Esophagus mucosa (tissue), 1 donor: ENCODE measurements at regions not wholly inside any gene's neighbourhood (a gene's known extent, or its start where the extent isn't known, plus 50 kb on each side); places are given as distances from the start of the nearest gene placed in this dataset.

ENCODE experiments used
- ATAC-seq: fragments of 200-7000 bp; cut with Tn5 transposase; one replicate; pipeline ENCODE4 v1.9.1; 2020
- donor health status: DM: yes; HTN: yes; CAD: no.

- no peak for ATAC-seq
Measured at GRCh38 chr17:12596961-12597360, 68.7 kb upstream of the MYOCD start.

- ATAC-seq: no peak
Measured at GRCh38 chr17:12597895-12598294, 67.8 kb upstream of the MYOCD start.

GRCh38 chr17:12599186-12599920 lies 66.3 kb upstream of the MYOCD start:
- ATAC-seq: no peak

- ATAC-seq: no peak
Measured at GRCh38 chr17:12600349-12600748, 65.3 kb upstream of the MYOCD start.

- ATAC-seq: no peak
Measured at GRCh38 chr17:12603566-12603965, 62.1 kb upstream of the MYOCD start.

GRCh38 chr17:12605222-12605621 lies 60.5 kb upstream of the MYOCD start:
- no peak for ATAC-seq

- ATAC-seq: no peak
Measured at GRCh38 chr17:12613566-12613965, 52.1 kb upstream of the MYOCD start.
